Calu3 (cell line): ENCODE measurements at regions not wholly inside any gene's neighbourhood (a gene's known extent, or its start where the extent isn't known, plus 50 kb on each side); places are given as distances from the start of the nearest gene placed in this dataset.
"Not testable (repeated sequence)": the region's sequence is repeated elsewhere in the genome, so short reads cannot be mapped to it uniquely, and the experiment has no call there.

Experiments used
- BruUV-seq: library from RNA; stranded (reverse); fragments of 400-500 nt; replicated peaks from 2 replicates; lab custom pipeline; 2021; lab: Mats Ljungman, UMichigan
- CTCF ChIA-PET: fragments of 300-600 bp; sonication (Branson Sonifier 250); formaldehyde crosslinking; loops from one replicate; lab custom pipeline; 2022; ENCODE audit warnings: antibody characterized with exemption; lab: Charles Lee
- DNase-seq: peaks from one replicate; pipeline ENCODE4 v3.0.0; 2022
- H3K27ac Mint-ChIP-seq: one replicate; pipeline ENCODE4 v1.8.0; 2022; ENCODE audit warnings: mixed read lengths; ENCODE audit not compliant: unreplicated experiment
- H3K27me3 Mint-ChIP-seq: one replicate; pipeline ENCODE4 v1.8.0; 2022; ENCODE audit warnings: mixed read lengths; ENCODE audit not compliant: unreplicated experiment
- H3K36me3 Mint-ChIP-seq: one replicate; pipeline ENCODE4 v1.8.0; 2022; ENCODE audit warnings: mild to moderate bottlenecking, moderate library complexity, mixed read lengths; ENCODE audit not compliant: insufficient read depth, unreplicated experiment
- H3K4me1 Mint-ChIP-seq: one replicate; pipeline ENCODE4 v1.8.0; 2022; ENCODE audit warnings: mild to moderate bottlenecking, low read depth, mixed read lengths; ENCODE audit not compliant: unreplicated experiment
- H3K4me3 Mint-ChIP-seq: one replicate; pipeline ENCODE4 v1.8.0; 2022; ENCODE audit warnings: mild to moderate bottlenecking, low read depth, moderate library complexity, mixed read lengths; ENCODE audit not compliant: unreplicated experiment
- H3K9me3 Mint-ChIP-seq: one replicate; pipeline ENCODE4 v1.8.0; 2022; ENCODE audit warnings: low read depth, mixed read lengths; ENCODE audit not compliant: unreplicated experiment
- intact Hi-C: fragments of 100-400 bp; cut with micrococcal nuclease; formaldehyde crosslinking; loops from one replicate; pipeline ENCODE4 v1.10.0; 2022; ENCODE audit not compliant: unreplicated experiment
- TF ChIP-seq, protein P1 (sequence below): fragments of 200-600 bp; IDR thresholded peaks from one replicate; pipeline ENCODE4 v1.8.0; 2022; ENCODE audit warnings: antibody characterized with exemption; ENCODE audit not compliant: unreplicated experiment

- CTCF ChIA-PET: no interaction called here
- TF ChIP-seq, protein P1, sequence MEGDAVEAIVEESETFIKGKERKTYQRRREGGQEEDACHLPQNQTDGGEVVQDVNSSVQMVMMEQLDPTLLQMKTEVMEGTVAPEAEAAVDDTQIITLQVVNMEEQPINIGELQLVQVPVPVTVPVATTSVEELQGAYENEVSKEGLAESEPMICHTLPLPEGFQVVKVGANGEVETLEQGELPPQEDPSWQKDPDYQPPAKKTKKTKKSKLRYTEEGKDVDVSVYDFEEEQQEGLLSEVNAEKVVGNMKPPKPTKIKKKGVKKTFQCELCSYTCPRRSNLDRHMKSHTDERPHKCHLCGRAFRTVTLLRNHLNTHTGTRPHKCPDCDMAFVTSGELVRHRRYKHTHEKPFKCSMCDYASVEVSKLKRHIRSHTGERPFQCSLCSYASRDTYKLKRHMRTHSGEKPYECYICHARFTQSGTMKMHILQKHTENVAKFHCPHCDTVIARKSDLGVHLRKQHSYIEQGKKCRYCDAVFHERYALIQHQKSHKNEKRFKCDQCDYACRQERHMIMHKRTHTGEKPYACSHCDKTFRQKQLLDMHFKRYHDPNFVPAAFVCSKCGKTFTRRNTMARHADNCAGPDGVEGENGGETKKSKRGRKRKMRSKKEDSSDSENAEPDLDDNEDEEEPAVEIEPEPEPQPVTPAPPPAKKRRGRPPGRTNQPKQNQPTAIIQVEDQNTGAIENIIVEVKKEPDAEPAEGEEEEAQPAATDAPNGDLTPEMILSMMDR: no peak
- intact Hi-C loops: no loop called here
- no peak overlapping the region for H3K27ac Mint-ChIP-seq
- no peaks in the 10 kb centered on the region for H3K36me3 Mint-ChIP-seq
- no peaks in the 10 kb centered on the region for H3K9me3 Mint-ChIP-seq
- H3K4me3 Mint-ChIP-seq: no peak overlapping the region
- H3K27me3 Mint-ChIP-seq: peaks cover 45% of the 10 kb centered on the region
- H3K4me1 Mint-ChIP-seq: no peaks in the 10 kb centered on the region
- DNase-seq: no peak
- BruUV-seq: no TSS peak
Observed at GRCh38 chr7:25694211-25694610, 457.8 kb upstream of the NFE2L3 start.

GRCh38 chr7:25694699-25695098, 457.3 kb upstream of the NFE2L3 start:
- Mint-ChIP-seq H3K9me3 (no peaks in the 10 kb centered on the region), H3K4me3 (no peak overlapping the region), H3K4me1 (no peaks in the 10 kb centered on the region), H3K27ac (no peak overlapping the region), H3K36me3 (no peaks in the 10 kb centered on the region), H3K27me3 (peaks cover 40% of the 10 kb centered on the region)
- BruUV-seq: no TSS peak
- DNase-seq: no peak
- intact Hi-C loops: no loop called here
- TF ChIP-seq, protein P1: no peak
- CTCF ChIA-PET: no interaction called here

GRCh38 chr7:25696571-25696970, 455.4 kb upstream of the NFE2L3 start:
- Mint-ChIP-seq H3K27me3 (peaks cover 25% of the 10 kb centered on the region), H3K4me3 (no peak overlapping the region), H3K36me3 (no peaks in the 10 kb centered on the region), H3K9me3 (no peaks in the 10 kb centered on the region), H3K27ac (no peak overlapping the region), H3K4me1 (no peaks in the 10 kb centered on the region)
- TF ChIP-seq, protein P1: no peak
- DNase-seq: no peak
- BruUV-seq: no TSS peak
- intact Hi-C loops: no loop called here
- CTCF ChIA-PET: no interaction called here

DNA sequence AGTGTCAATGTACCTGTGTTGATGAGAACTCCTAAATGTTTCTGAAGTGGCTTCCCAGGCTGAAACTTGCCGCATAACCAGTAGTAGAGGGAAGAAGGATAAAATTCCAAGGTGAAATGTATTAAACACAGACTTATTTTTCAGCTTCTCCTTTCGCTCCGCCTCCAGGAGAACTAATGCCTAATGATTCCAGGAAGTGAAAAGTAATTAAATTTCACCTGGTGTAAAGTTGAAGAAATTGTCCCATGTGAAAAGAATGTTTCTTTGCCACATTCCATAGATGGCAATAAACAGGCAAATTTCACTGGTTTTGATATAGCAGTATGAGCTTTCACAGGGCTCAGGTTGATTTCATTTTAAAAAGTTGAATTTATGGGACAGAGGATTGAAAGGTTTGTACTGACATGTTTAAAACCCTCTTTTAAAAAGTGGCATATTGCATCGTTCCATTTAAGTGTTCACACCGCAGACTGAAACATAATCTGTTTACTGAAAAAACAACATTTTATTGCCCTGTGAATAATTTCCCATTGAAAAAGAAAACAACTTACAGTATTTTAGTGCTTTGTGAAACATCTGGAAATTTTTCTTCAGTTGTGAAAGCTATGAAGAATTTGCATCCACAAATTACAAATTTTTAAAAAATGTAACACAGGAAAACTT, 453.4 kb upstream of the NFE2L3 start:
- no peak for DNase-seq
- CTCF ChIA-PET: no interaction called here
- Mint-ChIP-seq H3K4me1 (no peaks in the 10 kb centered on the region), H3K27ac (no peak overlapping the region), H3K27me3 (peaks cover 25% of the 10 kb centered on the region), H3K36me3 (no peaks in the 10 kb centered on the region), H3K9me3 (no peaks in the 10 kb centered on the region), H3K4me3 (no peak overlapping the region)
- intact Hi-C loops: no loop called here
- TF ChIP-seq, protein P1: no peak
- BruUV-seq: no TSS peak

DNA sequence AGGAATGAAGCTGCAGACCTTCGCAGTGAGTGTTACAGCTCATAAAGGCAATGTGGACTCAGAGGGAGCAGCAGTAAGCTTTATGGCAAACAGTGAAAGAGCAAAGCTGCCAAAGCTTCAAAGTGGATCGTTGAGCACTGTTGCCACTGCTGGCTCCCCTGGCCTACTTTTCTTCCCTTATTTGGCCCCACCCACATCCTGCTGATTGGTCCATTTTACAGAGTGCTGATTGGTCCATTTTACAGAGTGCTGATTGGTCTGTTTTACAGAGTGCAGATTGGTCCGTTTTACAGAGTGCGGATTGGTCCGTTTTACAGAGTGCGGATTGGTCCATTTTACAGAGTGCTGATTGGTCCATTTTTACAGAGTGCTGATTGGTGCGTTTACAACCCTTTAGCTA, 451.9 kb upstream of the NFE2L3 start:
- BruUV-seq, H3K36me3 Mint-ChIP-seq, H3K4me1 Mint-ChIP-seq, intact Hi-C loops, H3K4me3 Mint-ChIP-seq, H3K9me3 Mint-ChIP-seq, DNase-seq, H3K27ac Mint-ChIP-seq: not testable (repeated sequence)
- H3K27me3 Mint-ChIP-seq: peaks cover 35% of the 10 kb centered on the region
- CTCF ChIA-PET: interaction anchor here (0.6 to 1.1 kb wide), 2 partner anchors 12 to 1703 kb away, joined by 3 to 4 read pairs; no protein-coding TSS in a partner anchor
